Hepatocyte (in vitro differentiated cells): ENCODE measurements at regions not wholly inside any gene's neighbourhood (a gene's known extent, or its start where the extent isn't known, plus 50 kb on each side); places are given as distances from the start of the nearest gene placed in this dataset.

ENCODE experiments used
- DNase-seq: peaks from one replicate; pipeline ENCODE4 v3.0.0-alpha.2; 2016; ENCODE audit warnings: low spot score
- H2AFZ ChIP-seq: fragments of 200-600 bp; sonication (generic); 2 replicates; pipeline ENCODE4 v1.6.0; 2016; ENCODE audit warnings: antibody characterized with exemption, mild to moderate bottlenecking
- H3K27ac ChIP-seq: fragments of 200-600 bp; sonication (generic); 2 replicates; pipeline ENCODE4 v1.5.1; 2016; ENCODE audit warnings: mild to moderate bottlenecking
- H3K27me3 ChIP-seq: fragments of 200-600 bp; sonication (generic); 2 replicates; pipeline ENCODE4 v1.6.1; 2016
- H3K36me3 ChIP-seq: fragments of 200-600 bp; sonication (generic); replicated peaks from 2 replicates; pipeline ENCODE4 v1.5.1; 2016; ENCODE audit warnings: low read depth; ENCODE audit not compliant: insufficient read depth
- H3K4me1 ChIP-seq: fragments of 200-600 bp; sonication (generic); 2 replicates; pipeline ENCODE4 v1.5.1; 2016; ENCODE audit warnings: mild to moderate bottlenecking, moderate library complexity; ENCODE audit not compliant: insufficient read depth
- H3K4me2 ChIP-seq: fragments of 200-600 bp; sonication (generic); 2 replicates; pipeline ENCODE4 v1.6.0; 2016
- H3K4me3 ChIP-seq: fragments of 200-600 bp; sonication (generic); 2 replicates; pipeline ENCODE4 v1.5.1; 2016; ENCODE audit warnings: mild to moderate bottlenecking
- H3K79me2 ChIP-seq: fragments of 200-600 bp; sonication (generic); 2 replicates; pipeline ENCODE4 v1.6.0; 2017; ENCODE audit warnings: mild to moderate bottlenecking
- H3K9me2 ChIP-seq: fragments of 200-600 bp; sonication (generic); replicated peaks from 2 replicates; pipeline ENCODE4 v1.6.0; 2017; ENCODE audit warnings: mild to moderate bottlenecking; ENCODE audit not compliant: insufficient read depth
- H3K9me3 ChIP-seq: fragments of 200-600 bp; sonication (generic); 2 replicates; pipeline ENCODE4 v1.5.1; 2016; ENCODE audit warnings: low read depth, mild to moderate bottlenecking
- H4K20me1 ChIP-seq: fragments of 200-600 bp; sonication (generic); 2 replicates; pipeline ENCODE4 v1.6.0; 2016; ENCODE audit warnings: mild to moderate bottlenecking; ENCODE audit not compliant: insufficient read depth, poor library complexity, severe bottlenecking
- EZH2 ChIP-seq: fragments of 200-600 bp; sonication (generic); IDR thresholded peaks from 2 replicates; pipeline ENCODE4 v1.6.1; 2016; ENCODE audit warnings: antibody characterized with exemption, mild to moderate bottlenecking, borderline replicate concordance
- EZH2phosphoT487 ChIP-seq: fragments of 200-600 bp; sonication (generic); IDR thresholded peaks from one replicate; pipeline ENCODE4 v1.6.1; 2018; ENCODE audit warnings: antibody characterized with exemption, mild to moderate bottlenecking, low read depth, moderate library complexity; ENCODE audit not compliant: unreplicated experiment, severe bottlenecking
- WGBS: methylation state at CpG from one replicate; pipeline ENCODE4 v1.1.6; 2016; ENCODE audit warnings: low lambda C conversion rate; ENCODE audit errors: missing lambda C conversion rate; 5-methylcytosine and 5-hydroxymethylcytosine counted together
- TF ChIP-seq, protein P1 (sequence below): fragments of 200-600 bp; sonication (generic); IDR thresholded peaks from 2 replicates; pipeline ENCODE4 v1.5.1; 2016; ENCODE audit warnings: antibody characterized with exemption, mild to moderate bottlenecking; ENCODE audit not compliant: poor library complexity

DNA sequence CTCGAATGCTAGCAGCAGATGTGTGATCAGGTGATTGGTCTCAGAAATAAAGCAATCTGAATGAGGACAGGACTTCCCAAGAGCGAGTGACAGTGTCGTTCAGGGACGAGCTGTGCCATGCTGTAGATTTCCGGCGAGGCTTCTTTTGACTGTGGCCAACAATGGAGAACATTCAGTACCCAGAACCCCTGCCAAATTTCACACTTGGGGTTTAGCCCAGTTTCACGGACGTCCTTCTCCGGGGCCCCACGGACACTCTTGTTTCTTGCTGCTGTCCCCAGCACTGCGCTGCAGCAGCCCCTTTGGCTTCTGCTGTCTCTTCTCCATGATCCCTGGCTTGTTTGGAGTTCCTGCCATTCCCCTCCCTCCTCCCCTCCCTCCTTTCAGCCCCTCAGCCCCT is 115.1 kb upstream of the GRAMD1B start:
- Histone ChIP-seq H2AFZ (no peak overlapping the region), H3K4me1 (no peaks in the 10 kb centered on the region)
- 76% methylated on average over 11 of the region's 11 CpGs for WGBS

DNA sequence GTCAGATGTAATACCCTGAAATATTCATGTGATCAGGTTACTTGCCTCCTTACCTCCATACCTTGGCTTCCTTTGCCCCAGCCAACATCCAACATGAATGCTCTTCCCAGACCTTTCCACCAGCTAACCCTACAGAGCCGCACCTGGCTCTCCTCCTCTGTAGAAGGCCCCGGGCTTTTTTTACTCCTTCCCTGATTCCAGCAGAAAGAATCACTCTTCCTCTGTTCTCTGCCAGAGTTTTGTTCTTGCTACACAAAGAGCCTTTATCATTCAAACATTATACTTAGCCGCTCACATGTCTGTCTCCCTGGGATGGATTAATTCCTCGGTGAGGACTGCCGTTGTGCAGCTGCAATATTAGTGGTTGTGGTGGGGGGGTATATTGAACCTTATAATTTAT is 116.8 kb upstream of the GRAMD1B start:
- 79% methylated on average over 5 of the region's 5 CpGs for WGBS
- no peaks in the 10 kb centered on the region for H3K79me2 ChIP-seq
- H3K9me3 ChIP-seq = no peaks in the 10 kb centered on the region
- H3K4me2 ChIP-seq = no peak overlapping the region
- no peak overlapping the region for H3K27ac ChIP-seq
- DNase-seq = no peak
- no peaks in the 10 kb centered on the region for H3K9me2 ChIP-seq
- no peak for TF ChIP-seq EZH2
- TF ChIP-seq, protein P1, sequence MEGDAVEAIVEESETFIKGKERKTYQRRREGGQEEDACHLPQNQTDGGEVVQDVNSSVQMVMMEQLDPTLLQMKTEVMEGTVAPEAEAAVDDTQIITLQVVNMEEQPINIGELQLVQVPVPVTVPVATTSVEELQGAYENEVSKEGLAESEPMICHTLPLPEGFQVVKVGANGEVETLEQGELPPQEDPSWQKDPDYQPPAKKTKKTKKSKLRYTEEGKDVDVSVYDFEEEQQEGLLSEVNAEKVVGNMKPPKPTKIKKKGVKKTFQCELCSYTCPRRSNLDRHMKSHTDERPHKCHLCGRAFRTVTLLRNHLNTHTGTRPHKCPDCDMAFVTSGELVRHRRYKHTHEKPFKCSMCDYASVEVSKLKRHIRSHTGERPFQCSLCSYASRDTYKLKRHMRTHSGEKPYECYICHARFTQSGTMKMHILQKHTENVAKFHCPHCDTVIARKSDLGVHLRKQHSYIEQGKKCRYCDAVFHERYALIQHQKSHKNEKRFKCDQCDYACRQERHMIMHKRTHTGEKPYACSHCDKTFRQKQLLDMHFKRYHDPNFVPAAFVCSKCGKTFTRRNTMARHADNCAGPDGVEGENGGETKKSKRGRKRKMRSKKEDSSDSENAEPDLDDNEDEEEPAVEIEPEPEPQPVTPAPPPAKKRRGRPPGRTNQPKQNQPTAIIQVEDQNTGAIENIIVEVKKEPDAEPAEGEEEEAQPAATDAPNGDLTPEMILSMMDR = no peak
- TF ChIP-seq EZH2phosphoT487 = no peak
- peaks cover 2% of the 10 kb centered on the region for H3K4me1 ChIP-seq
- H2AFZ ChIP-seq = no peak overlapping the region
- no peak overlapping the region for H3K4me3 ChIP-seq
- no peaks in the 10 kb centered on the region for H4K20me1 ChIP-seq
- no peaks in the 10 kb centered on the region for H3K36me3 ChIP-seq
- peaks cover under 1% of the 10 kb centered on the region for H3K27me3 ChIP-seq

More for the DNA sequence above, 115.1 kb upstream of the GRAMD1B start:
- Histone ChIP-seq H3K36me3 (no peaks in the 10 kb centered on the region), H3K4me3 (no peak overlapping the region), H3K4me2 (no peak overlapping the region), H3K27ac (no peak overlapping the region), H4K20me1 (no peaks in the 10 kb centered on the region), H3K9me3 (no peaks in the 10 kb centered on the region), H3K9me2 (no peaks in the 10 kb centered on the region), H3K79me2 (no peaks in the 10 kb centered on the region), H3K27me3 (peaks cover 3% of the 10 kb centered on the region)
- TF ChIP-seq, protein P1 = no peak
- TF ChIP-seq EZH2 (no peak), EZH2phosphoT487 (no peak)
- no peak for DNase-seq

DNA sequence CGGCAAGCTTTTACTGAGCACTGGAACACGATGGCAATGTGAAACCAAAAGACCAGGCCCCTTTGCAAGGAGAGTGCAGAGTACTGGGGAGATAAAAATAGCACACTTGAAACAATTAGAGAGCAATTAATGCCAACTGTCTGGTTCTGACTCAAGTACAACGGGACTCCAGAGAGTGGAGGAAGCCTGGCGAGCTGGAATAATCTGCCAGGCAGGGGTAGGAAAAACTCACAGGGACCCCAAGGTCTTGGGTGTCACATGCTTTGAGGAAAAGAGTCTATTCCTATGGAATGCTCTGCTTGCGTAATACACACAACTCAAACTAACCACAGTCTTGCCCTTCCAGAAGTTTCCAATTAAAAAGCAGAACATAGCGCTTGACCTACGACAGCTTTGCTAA is 113.0 kb upstream of the CLMP start:
- no peak overlapping the region for H3K4me2 ChIP-seq
- no peaks in the 10 kb centered on the region for H3K9me3 ChIP-seq
- 55% methylated on average over 7 of the region's 7 CpGs for WGBS
- no peak overlapping the region for H3K27ac ChIP-seq
- TF ChIP-seq EZH2 (no peak), EZH2phosphoT487 (no peak)
- TF ChIP-seq, protein P1 = no peak
- no peak for DNase-seq
- H3K9me2 ChIP-seq = no peaks in the 10 kb centered on the region
- no peak overlapping the region for H3K4me3 ChIP-seq
- peaks cover 6% of the 10 kb centered on the region for H3K4me1 ChIP-seq
- no peaks in the 10 kb centered on the region for H4K20me1 ChIP-seq
- peaks cover 15% of the 10 kb centered on the region for H3K27me3 ChIP-seq
- no peak overlapping the region for H2AFZ ChIP-seq
- no peaks in the 10 kb centered on the region for H3K36me3 ChIP-seq
- H3K79me2 ChIP-seq = no peaks in the 10 kb centered on the region

DNA sequence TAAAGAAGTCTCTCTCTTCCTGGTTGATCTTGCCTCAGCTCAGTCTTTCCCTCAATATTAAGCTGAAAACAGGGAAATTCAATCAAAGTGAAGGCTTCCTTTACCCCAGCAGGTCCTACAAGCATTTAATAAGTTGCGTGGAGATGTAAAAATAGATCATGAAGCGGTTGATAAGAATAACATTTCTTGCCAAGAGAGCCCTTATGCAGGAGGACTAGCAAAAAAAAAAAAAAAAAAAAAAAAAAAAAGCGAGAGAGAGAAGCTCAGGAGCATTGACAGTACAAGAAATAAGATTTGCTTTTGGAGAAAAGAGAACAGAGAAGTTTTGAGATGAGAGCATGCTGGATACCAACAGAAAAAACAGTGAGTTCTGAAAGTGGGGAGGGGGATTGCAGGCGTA is 112.2 kb upstream of the CLMP start:
- Histone ChIP-seq H4K20me1 (no peaks in the 10 kb centered on the region), H3K9me2 (no peaks in the 10 kb centered on the region), H3K4me2 (no peak overlapping the region), H3K27ac (no peak overlapping the region), H3K79me2 (no peaks in the 10 kb centered on the region), H3K4me3 (no peak overlapping the region), H3K4me1 (peaks cover 9% of the 10 kb centered on the region), H2AFZ (no peak overlapping the region), H3K9me3 (no peaks in the 10 kb centered on the region), H3K36me3 (no peaks in the 10 kb centered on the region), H3K27me3 (peaks cover 23% of the 10 kb centered on the region)
- DNase-seq = no peak
- WGBS = 84% methylated on average over 4 of the region's 4 CpGs
- TF ChIP-seq EZH2phosphoT487 (no peak), EZH2 (no peak)
- TF ChIP-seq, protein P1 = no peak
